CD14-positive monocyte (primary cell): ENCODE measurements at regions not wholly inside any gene's neighbourhood (a gene's known extent, or its start where the extent isn't known, plus 50 kb on each side); places are given as distances from the start of the nearest gene placed in this dataset.

ENCODE experiments used
- DNase-seq, 3 donors: peaks; one replicate each; pipeline ENCODE4 v3.0.0-alpha.2; 2011 to 2022
- H2AFZ ChIP-seq: 2 replicates; pipeline ENCODE4 v1.6.0; 2012; ENCODE audit warnings: mild to moderate bottlenecking, low read depth, low read length, inconsistent platforms; ENCODE audit not compliant: insufficient read depth, poor library complexity, severe bottlenecking
- H3K27ac ChIP-seq, 2 donors: 1 replicate in 1 of 2; 2 replicates in 1 of 2; pipeline ENCODE4 v1.5.1; 2012 to 2013; ENCODE audit warnings: low read length in 2 of 2, control low read depth in 1 of 2, inconsistent platforms in 1 of 2, low read depth in 1 of 2, mild to moderate bottlenecking in 1 of 2
- H3K27me3 ChIP-seq, 2 donors: one replicate each; pipeline versions ENCODE4 v1.6.0 to v1.6.1; 2011 to 2013; ENCODE audit warnings: low read length in 2 of 2; ENCODE audit not compliant: control insufficient read depth in 2 of 2, insufficient read depth in 2 of 2
- H3K36me3 ChIP-seq, 2 donors: replicated peaks in 1 of 2; 1 replicate in 1 of 2; 2 replicates in 1 of 2; pipeline versions ENCODE4 v1.5.1 to v1.6.1; 2012 to 2013; ENCODE audit warnings: low read length in 2 of 2, control low read depth in 1 of 2, inconsistent platforms in 1 of 2, mild to moderate bottlenecking in 1 of 2; ENCODE audit not compliant: insufficient read depth in 2 of 2, control insufficient read depth in 1 of 2
- H3K4me1 ChIP-seq, 2 donors: 1 replicate in 1 of 2; 2 replicates in 1 of 2; pipeline versions ENCODE4 v1.5.1 to v1.6.1; 2012 to 2013; ENCODE audit warnings: low read length in 2 of 2, control low read depth in 1 of 2, inconsistent platforms in 1 of 2, mild to moderate bottlenecking in 1 of 2, moderate library complexity in 1 of 2; ENCODE audit not compliant: insufficient read depth in 2 of 2, control insufficient read depth in 1 of 2
- H3K4me2 ChIP-seq: replicated peaks from 2 replicates; pipeline ENCODE3; 2012; ENCODE audit warnings: low read length, moderate library complexity, mild to moderate bottlenecking; ENCODE audit not compliant: poor library complexity, severe bottlenecking; ENCODE audit errors: extremely low read depth
- H3K4me3 ChIP-seq, 3 experiments: fragments of 200-600 bp in 1 of 3; sonication (generic) in 1 of 3; replicated peaks in 1 of 3; 1 replicate in 2 of 3; 2 replicates in 1 of 3; pipeline ENCODE4 v1.5.1; 2011 to 2013; ENCODE audit warnings: low read length in 3 of 3, mild to moderate bottlenecking in 3 of 3, control low read depth in 2 of 3, low read depth in 2 of 3, inconsistent platforms in 1 of 3, moderate library complexity in 1 of 3
- H3K79me2 ChIP-seq: 2 replicates; pipeline ENCODE4 v1.6.0; 2012; ENCODE audit warnings: mild to moderate bottlenecking, control low read depth, inconsistent platforms, low read length, moderate library complexity; ENCODE audit not compliant: insufficient read depth
- H3K9ac ChIP-seq: 2 replicates; pipeline ENCODE4 v1.6.0; 2017; ENCODE audit warnings: low read length, mild to moderate bottlenecking; ENCODE audit not compliant: insufficient read depth, poor library complexity, severe bottlenecking
- H3K9me3 ChIP-seq, 2 donors: replicated peaks in 1 of 2; 1 replicate in 1 of 2; 2 replicates in 1 of 2; pipeline versions ENCODE4 v1.5.1 to v1.6.1; 2012 to 2013; ENCODE audit warnings: low read length in 2 of 2, control low read depth in 1 of 2; ENCODE audit not compliant: control insufficient read depth in 1 of 2, insufficient read depth in 1 of 2
- H4K20me1 ChIP-seq: 2 replicates; pipeline ENCODE4 v1.6.0; 2012; ENCODE audit warnings: mild to moderate bottlenecking, low read length, control low read depth, moderate library complexity; ENCODE audit not compliant: insufficient read depth
- H3K27ac Mint-ChIP-seq, 7 donors: one replicate each; pipeline ENCODE4 v1.8.0; 2020; ENCODE audit warnings: mild to moderate bottlenecking in 7 of 7, mixed read lengths in 7 of 7, moderate library complexity in 6 of 7, inconsistent platforms in 2 of 7
- H3K27me3 Mint-ChIP-seq, 3 donors: one replicate each; pipeline ENCODE4 v1.8.0; 2021 to 2022; ENCODE audit warnings: low read depth in 3 of 3, mild to moderate bottlenecking in 3 of 3, mixed read lengths in 3 of 3, moderate library complexity in 3 of 3, inconsistent platforms in 1 of 3
- H3K36me3 Mint-ChIP-seq, 2 donors: one replicate each; pipeline ENCODE4 v1.8.0; 2020; ENCODE audit warnings: mixed read lengths in 2 of 2, inconsistent platforms in 1 of 2, mild to moderate bottlenecking in 1 of 2
- H3K4me1 Mint-ChIP-seq: one replicate; pipeline ENCODE4 v1.8.0; 2020; ENCODE audit warnings: mild to moderate bottlenecking, mixed read lengths
- H3K4me3 Mint-ChIP-seq, 2 donors: one replicate each; pipeline ENCODE4 v1.8.0; 2020; ENCODE audit warnings: mild to moderate bottlenecking in 2 of 2, mixed read lengths in 2 of 2, moderate library complexity in 1 of 2
- H3K9me3 Mint-ChIP-seq, 7 donors: one replicate each; pipeline ENCODE4 v1.8.0; 2020 to 2022; ENCODE audit warnings: mixed read lengths in 7 of 7, mild to moderate bottlenecking in 6 of 7, moderate library complexity in 6 of 7, inconsistent platforms in 2 of 7
- CTCF ChIP-seq: fragments of 200-600 bp; IDR thresholded peaks from one replicate; pipeline ENCODE4 v1.8.0; 2022; ENCODE audit warnings: antibody characterized with exemption, mild to moderate bottlenecking
- WGBS: methylation state at CpG from one replicate; pipeline ENCODE4 v1.1.5; 2013; ENCODE audit warnings: missing lambda C conversion rate; ENCODE audit not compliant: insufficient coverage; 5-methylcytosine and 5-hydroxymethylcytosine counted together
- intact Hi-C, 2 donors: fragments of 100-400 bp; cut with micrococcal nuclease; formaldehyde crosslinking; loops; one replicate each; pipeline versions ENCODE4 v1.15.0 to v1.15.1; 2023

DNA sequence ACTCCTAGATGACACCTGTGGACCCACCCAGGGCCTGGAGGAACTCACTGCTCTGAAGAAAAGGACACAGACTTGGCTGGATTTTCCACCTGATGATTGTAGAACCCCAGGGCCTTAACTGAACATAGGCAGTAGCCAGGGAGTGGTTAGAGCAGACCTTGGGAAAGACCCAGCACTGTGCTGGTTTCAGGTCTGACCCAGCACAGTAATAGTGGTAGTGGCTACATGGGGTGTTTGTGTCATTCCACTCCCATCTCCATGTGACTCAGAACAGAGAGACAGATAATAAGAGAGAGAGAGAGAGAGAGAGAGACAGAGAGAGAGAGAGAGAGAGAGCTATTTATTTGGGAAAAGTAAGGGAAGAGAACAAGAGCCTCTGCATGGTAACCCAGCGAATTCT, 239.1 kb upstream of the MEOX2 start:
- Histone ChIP-seq H3K4me3 (no peak overlapping the region), H3K4me1 (no peaks in the 10 kb centered on the region), H3K4me2 (no peak overlapping the region), H3K27ac (no peak overlapping the region), H2AFZ (no peak overlapping the region), H3K36me3 (no peaks in the 10 kb centered on the region), H3K79me2 (no peaks in the 10 kb centered on the region), H3K9ac (no peak overlapping the region), H3K27me3 (no peaks in the 10 kb centered on the region), H4K20me1 (no peaks in the 10 kb centered on the region), H3K9me3 (peaks cover 0 to 11% of the 10 kb centered on the region in 2 donors)
- Mint-ChIP-seq H3K4me1 (no peaks in the 10 kb centered on the region), H3K9me3 (peaks cover 2 to 17% (median 9%) of the 10 kb centered on the region in 7 donors), H3K27ac (no peak overlapping the region), H3K27me3 (peaks cover 0 to 1% (median 0%) of the 10 kb centered on the region in 3 donors), H3K36me3 (no peaks in the 10 kb centered on the region), H3K4me3 (no peak overlapping the region)
- intact Hi-C loops: no loop called here
- DNase-seq: no peak
- no peak for TF ChIP-seq CTCF
- 100% methylated on average over 1 of the region's 1 CpG for WGBS

- Histone ChIP-seq H3K4me2 (no peak overlapping the region), H3K27ac (no peak overlapping the region), H4K20me1 (no peaks in the 10 kb centered on the region), H3K9ac (no peak overlapping the region), H3K4me3 (no peak overlapping the region), H3K4me1 (no peaks in the 10 kb centered on the region), H3K36me3 (no peaks in the 10 kb centered on the region), H3K79me2 (no peaks in the 10 kb centered on the region), H2AFZ (no peak overlapping the region), H3K27me3 (no peaks in the 10 kb centered on the region), H3K9me3 (peaks cover 0 to 11% of the 10 kb centered on the region in 2 donors)
- H3K36me3 Mint-ChIP-seq: no peaks in the 10 kb centered on the region
- TF ChIP-seq CTCF: no peak
- H3K9me3 Mint-ChIP-seq: peaks cover 2 to 17% (median 9%) of the 10 kb centered on the region in 7 donors
- DNase-seq: no peak
- H3K4me3 Mint-ChIP-seq: no peak overlapping the region
- no peaks in the 10 kb centered on the region for H3K4me1 Mint-ChIP-seq
- H3K27ac Mint-ChIP-seq: no peak overlapping the region
- H3K27me3 Mint-ChIP-seq: peaks cover 0 to 1% (median 0%) of the 10 kb centered on the region in 3 donors
- WGBS: 100% methylated on average over 1 of the region's 1 CpG
- intact Hi-C loops: no loop called here
Measured at GRCh38 chr7:15924910-15925309, 238.4 kb upstream of the MEOX2 start.
